ENCODE measurements at regions not wholly inside any gene's neighbourhood (a gene's known extent, or its start where the extent isn't known, plus 50 kb on each side); places are given as distances from the start of the nearest gene placed in this dataset.

DNA sequence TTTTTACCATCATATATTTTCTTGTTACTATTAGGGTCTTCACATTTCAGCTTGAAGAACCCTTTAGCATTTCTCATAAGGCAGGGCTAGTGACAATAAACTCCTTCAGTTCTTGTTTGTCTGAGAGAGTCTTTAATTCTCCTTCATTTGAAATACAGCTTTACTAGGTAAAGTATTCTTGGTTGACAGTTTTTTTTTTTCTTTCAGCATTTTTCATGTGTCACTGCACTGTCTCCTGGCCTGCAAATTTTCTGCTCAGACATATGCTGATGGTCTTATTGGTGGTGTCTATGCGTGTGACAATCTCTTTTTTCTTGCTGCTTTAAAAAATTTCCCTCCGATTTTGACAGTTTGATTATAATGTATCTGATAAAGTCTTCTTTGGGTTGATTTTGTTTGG, 399.9 kb downstream of the SH3GL2 start:
- DNase-seq = no peak

- no peak for DNase-seq
These were observed 407.7 kb downstream of the SH3GL2 start for GRCh38 chr9:17986595-17986994.

DNA sequence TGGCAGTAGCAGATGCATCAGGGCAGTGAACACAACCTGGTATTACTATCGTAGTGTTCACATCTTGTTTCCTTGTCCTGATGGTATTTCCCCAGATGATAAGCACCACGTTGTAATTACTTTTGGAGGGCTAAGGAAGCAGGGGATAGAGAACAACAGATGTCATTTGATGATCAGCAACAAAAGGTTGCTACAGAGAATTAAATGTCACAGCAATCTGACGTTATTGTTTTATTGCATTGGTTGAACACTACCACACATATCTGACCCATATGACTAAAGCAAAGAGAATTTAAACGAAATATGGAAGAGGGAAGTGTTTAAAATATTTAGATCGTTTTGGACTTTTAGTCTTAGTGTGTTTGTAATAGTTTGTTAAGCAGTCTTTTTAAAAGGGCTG, 408.3 kb downstream of the SH3GL2 start:
- DNase-seq = no peak

- DNase-seq = no peak
These were observed 409.6 kb downstream of the SH3GL2 start for GRCh38 chr9:17988489-17988888.

DNA sequence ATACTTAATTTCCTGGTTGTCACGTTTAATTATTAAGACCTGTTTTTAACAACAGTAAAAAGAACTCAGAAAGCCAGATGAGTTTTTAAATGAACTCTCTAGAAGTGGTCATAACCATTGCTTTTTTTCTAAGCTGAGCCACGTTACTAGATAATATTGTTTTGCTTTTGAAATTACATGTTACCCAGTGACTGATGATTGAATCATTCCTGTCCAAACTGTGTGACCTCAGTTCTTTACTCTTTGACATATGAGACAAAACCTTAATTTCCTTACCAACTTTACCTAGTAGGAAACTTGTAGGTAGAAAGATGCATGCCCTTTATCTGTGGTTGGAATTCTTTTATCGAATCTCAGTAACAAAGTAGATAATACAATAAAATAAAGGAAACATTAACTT, 411.7 kb downstream of the SH3GL2 start:
- DNase-seq = no peak

GRCh38 chr9:17993024-17993423, 414.2 kb downstream of the SH3GL2 start:
- no peak for DNase-seq

DNA sequence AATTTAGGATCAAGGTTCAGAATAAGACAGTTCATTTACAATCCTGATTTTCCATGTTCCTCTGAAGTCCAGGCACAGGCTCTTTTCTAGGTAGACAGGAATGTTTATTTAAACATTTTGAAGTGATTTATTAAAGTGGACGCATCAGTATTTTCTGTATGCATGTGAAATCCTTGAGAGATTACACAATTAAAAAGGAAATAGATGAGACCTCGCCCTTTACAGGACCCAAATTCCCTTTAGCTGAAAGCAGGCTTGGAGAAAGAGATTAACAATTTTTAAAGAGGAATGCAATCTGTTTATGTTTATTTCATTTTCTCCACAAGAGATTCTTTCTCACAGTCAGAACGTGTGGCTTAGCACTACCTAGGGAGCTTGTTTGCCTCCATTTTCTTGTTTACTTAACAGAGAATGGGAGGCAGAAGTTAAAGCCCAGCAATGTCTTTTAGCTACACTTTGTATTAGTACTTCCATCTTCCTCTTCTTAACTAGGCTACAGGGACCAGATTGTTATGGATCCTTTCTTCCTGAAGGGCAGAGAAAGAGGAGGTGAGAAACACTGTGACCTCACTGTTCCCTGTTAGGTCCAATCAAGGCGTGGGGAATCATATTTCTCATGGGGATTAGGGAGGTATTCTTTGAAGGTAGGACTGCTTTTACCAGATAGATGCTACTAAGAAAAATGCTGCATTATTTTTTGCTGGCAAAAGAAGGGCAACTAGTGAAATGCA, 416.0 kb downstream of the SH3GL2 start:
- DNase-seq = no peak

- no peak for DNase-seq
These were observed 417.9 kb downstream of the SH3GL2 start for GRCh38 chr9:17996728-17997127.

DNA sequence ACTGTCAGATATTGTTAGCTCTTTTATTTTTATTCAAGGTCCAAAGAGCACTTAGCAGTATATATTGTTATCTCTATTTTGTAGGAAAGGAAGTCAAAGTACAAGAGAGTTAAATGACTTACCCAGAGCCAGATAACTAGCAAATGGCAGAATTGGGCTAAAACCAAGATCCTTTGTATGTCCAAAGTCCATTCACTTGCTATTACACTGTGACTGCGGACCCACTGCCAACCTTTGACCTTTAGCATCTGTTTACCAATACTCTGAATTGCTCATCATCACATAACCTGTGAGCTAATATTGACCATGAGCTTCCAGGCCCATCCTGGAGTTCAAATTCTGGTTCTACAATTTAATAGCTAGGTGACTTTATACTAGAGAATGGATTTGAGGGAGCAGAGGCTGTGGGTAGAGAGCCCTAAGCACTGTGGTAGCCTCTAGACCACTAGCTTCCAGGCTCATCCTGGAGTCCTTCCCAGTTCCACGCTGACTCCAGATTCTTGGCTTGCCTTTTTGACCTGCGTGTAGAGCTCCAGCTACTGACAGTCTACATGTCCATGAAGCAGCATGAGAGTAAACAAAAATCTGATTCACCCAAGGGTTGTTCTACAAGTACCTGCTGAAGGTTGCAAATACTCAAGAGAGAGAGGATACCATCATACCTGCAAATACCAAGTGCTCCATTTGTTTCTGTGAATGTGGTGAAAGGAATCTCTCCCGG, 424.0 kb downstream of the SH3GL2 start:
- no peak for DNase-seq

DNA sequence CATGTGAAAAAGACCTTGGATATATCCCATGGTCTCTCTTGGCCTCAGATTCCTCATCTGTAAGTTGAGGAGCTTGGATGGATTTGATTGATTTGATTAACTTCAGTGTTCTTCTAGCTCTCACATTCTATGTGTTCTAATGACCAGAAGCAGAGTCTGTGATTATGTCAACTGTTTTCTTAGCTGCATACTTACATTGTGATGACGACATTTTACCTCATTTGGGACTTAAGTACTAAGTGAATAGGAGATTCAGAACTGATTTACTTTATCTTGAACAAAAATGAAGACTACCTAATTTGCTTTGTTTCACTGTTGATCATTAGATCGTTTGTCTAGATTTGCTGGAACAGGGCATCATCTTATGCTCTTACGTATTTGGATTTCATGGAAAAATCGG, 427.7 kb downstream of the SH3GL2 start:
- DNase-seq = no peak

GRCh38 chr9:18007621-18008020, 428.8 kb downstream of the SH3GL2 start:
- DNase-seq = no peak

DNA sequence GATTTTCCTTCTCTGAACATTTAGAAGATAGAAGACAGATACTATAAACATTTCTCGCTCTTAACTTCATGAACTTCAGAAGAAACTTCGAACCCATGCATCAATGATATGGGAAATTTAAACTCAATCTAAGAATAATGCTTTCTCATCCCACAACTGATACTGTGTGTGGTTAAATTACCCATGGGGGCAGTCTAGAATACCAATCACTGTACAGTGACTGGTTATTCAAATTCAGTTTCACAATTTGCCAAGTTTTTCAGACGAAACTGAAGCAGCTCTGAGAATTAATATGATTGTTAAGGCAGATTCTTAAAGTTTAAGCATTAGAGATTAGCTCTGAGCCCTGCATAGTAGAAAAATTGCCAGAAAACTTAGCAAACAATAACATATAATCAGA, 431.0 kb downstream of the SH3GL2 start:
- no peak for DNase-seq

GRCh38 chr9:18010492-18010891, 431.6 kb downstream of the SH3GL2 start:
- DNase-seq = no peak

DNA sequence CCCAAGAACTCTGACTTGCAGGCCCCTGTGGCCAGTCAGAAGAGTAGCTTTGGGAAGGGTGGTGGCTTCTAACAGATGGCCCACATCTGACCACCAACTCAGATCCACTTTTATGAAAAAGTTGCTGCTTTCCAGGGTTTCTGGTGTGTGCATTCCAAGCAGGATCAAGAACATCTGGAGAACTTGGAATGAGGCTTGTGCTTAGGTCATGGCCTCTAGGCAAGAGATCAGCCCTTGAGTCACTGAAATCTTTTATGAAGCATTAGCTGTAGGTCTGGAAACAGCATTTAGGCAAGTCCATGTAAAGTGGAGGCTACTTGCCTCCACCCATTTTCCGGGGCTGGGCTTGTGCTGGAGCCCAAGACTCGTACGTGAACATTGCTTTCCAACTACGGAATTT, 433.3 kb downstream of the SH3GL2 start:
- DNase-seq = no peak

DNA sequence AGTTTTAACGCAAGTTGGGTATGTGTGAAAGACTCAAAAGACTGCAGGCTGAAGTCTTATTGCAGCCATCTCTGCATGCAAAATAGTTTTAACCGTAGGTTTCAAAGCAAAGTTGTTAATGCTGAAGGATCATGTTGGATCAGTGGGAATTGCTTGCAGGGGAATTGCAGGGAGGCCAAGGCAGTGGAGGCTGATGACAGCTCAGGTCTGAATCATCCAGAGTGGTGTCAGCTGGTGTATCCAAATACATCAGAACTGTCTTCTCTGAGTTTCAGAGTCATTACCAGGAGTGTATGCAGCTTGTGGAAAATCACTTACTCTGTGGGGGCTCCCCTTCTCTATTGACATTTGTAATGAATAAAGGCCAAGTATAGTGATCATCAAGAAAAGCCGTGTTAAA, 435.7 kb downstream of the SH3GL2 start:
- no peak for DNase-seq

GRCh38 chr9:18015116-18015515, 436.2 kb downstream of the SH3GL2 start:
- DNase-seq = no peak

- no peak for DNase-seq
These were observed 438.3 kb downstream of the SH3GL2 start for GRCh38 chr9:18017136-18017535.

- DNase-seq = no peak
These were observed 439.4 kb downstream of the SH3GL2 start for GRCh38 chr9:18018221-18018620.

DNA sequence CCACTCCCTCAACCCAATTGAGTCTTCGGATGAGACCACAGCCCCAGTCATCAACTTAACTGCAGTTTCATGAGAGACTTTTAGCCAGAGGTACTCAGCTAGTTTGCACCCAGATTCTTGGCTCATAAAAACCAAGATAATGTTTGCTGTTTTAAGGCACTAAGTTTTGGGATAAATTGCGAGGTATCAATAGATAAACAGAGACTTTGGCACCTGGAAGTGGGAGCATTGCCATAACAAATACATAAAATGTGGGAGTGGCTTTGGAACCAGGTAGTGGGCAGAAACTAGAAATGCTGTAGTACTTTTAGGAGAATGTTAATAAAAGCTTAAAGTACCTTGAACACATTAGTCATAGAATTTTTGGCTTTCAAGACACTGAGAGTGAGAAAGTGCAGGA, 439.8 kb downstream of the SH3GL2 start:
- DNase-seq = no peak

DNA sequence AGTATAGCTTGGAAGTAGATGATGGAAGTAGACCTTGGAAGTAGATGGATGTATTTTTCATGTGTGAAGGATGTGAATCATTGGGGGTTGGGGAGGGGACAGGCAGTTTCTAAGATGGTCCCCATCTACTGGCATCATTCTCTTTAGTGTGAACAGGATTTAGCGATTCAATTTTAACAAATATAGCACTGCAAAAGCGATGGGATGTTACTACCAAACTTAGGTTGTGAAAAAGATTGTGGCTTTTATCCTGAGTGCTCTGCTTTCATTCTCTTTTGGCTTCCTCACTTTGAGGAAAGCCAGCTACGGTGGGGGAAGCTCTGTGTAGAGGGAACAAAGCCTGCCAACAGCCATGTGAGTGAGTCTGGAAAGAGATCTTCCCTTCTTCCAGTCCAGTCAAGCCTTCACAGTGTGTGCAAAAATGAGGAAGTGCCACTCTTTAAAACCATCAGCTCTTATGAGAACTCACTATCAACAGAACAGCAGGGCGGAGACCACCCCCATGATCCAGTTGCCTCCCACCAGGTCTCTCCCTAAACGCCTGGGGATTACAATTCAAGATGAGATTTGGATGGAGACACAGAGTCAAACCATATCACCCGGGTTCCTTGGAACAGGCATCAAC, 441.4 kb downstream of the SH3GL2 start:
- no peak for DNase-seq

GRCh38 chr9:18022642-18023041, 443.8 kb downstream of the SH3GL2 start:
- no peak for DNase-seq

GRCh38 chr9:18023332-18023731, 444.5 kb downstream of the SH3GL2 start:
- no peak for DNase-seq

- DNase-seq = no peak
These were observed 441.3 kb upstream of the ADAMTSL1 start for GRCh38 chr9:18032636-18033035.

All from activated T-cell treated with anti-CD3 and anti-CD28 coated beads for 4 hours (primary cell).